B cell (primary cell): ENCODE measurements at regions not wholly inside any gene's neighbourhood (a gene's known extent, or its start where the extent isn't known, plus 50 kb on each side); places are given as distances from the start of the nearest gene placed in this dataset.

Source experiments
- ATAC-seq: fragments of 200-7000 bp; cut with Tn5 transposase; one replicate; pipeline ENCODE4 v1.10.0; 2021; ENCODE audit warnings: low read depth, mild to moderate bottlenecking, moderate number of reproducible peaks, moderate library complexity
- CTCF ChIA-PET: fragments of 350-600 bp; sonication (Branson Sonifier 250); formaldehyde crosslinking; loops from one replicate; lab custom pipeline; 2021; ENCODE audit warnings: antibody characterized with exemption, inconsistent platforms; lab: Charles Lee
- POLR2A ChIA-PET: fragments of 350-600 bp; sonication (Branson Sonifier 250); formaldehyde crosslinking; loops from one replicate; lab custom pipeline; 2021; ENCODE audit warnings: antibody characterized with exemption; lab: Charles Lee
- DNase-seq: peaks from one replicate; pipeline ENCODE4 v3.0.0; 2013
- H2AFZ ChIP-seq: 2 replicates; pipeline ENCODE4 v1.6.1; 2012; ENCODE audit warnings: mild to moderate bottlenecking, low read depth, low read length; ENCODE audit not compliant: insufficient read depth, poor library complexity, severe bottlenecking
- H3K27ac ChIP-seq, 2 donors: 1 replicate in 1 of 2; 2 replicates in 1 of 2; pipeline ENCODE4 v1.5.1; 2012 to 2013; ENCODE audit warnings: low read length in 2 of 2, mild to moderate bottlenecking in 2 of 2, moderate library complexity in 1 of 2
- H3K27me3 ChIP-seq, 4 experiments: fragments of 200-600 bp in 1 of 4; sonication (generic) in 1 of 4; replicated peaks in 1 of 4; 1 replicate in 2 of 4; 2 replicates in 2 of 4; pipeline versions ENCODE4 v1.6.1 to v1.7.0; 2013 to 2016; ENCODE audit warnings: low read length in 3 of 4, mild to moderate bottlenecking in 2 of 4, mixed read lengths in 1 of 4, moderate library complexity in 1 of 4; ENCODE audit not compliant: insufficient read depth in 4 of 4, control insufficient read depth in 3 of 4; ENCODE audit errors: control extremely low read depth in 1 of 4
- H3K36me3 ChIP-seq, 2 experiments: replicated peaks in 1 of 2; 1 replicate in 1 of 2; 2 replicates in 1 of 2; pipeline versions ENCODE4 v1.6.1 to v1.7.1; 2013; ENCODE audit warnings: low read length in 1 of 2; ENCODE audit not compliant: insufficient read depth in 2 of 2, control insufficient read depth in 1 of 2; ENCODE audit errors: control extremely low read depth in 1 of 2, extremely low read depth in 1 of 2
- H3K4me1 ChIP-seq, 2 donors: fragments of 200-600 bp in 1 of 2; sonication (generic) in 1 of 2; 1 replicate in 1 of 2; 2 replicates in 1 of 2; pipeline versions ENCODE4 v1.5.1 to v1.6.1; 2013 to 2017; ENCODE audit warnings: low read length in 2 of 2; ENCODE audit not compliant: control insufficient read depth in 2 of 2, insufficient read depth in 2 of 2
- H3K4me2 ChIP-seq: replicated peaks from 2 replicates; pipeline ENCODE3; 2012; ENCODE audit warnings: mild to moderate bottlenecking, low read depth, low read length; ENCODE audit not compliant: poor library complexity, severe bottlenecking
- H3K4me3 ChIP-seq, 5 experiments: fragments of 200-600 bp in 1 of 5; sonication (generic) in 1 of 5; 1 replicate in 3 of 5; 2 replicates in 2 of 5; pipeline versions ENCODE4 v1.5.1 to v1.7.0; 2011 to 2016; ENCODE audit warnings: low read length in 4 of 5, mild to moderate bottlenecking in 4 of 5, low read depth in 2 of 5, control low read depth in 1 of 5, moderate library complexity in 1 of 5; ENCODE audit not compliant: insufficient read depth in 1 of 5; ENCODE audit errors: control extremely low read depth in 1 of 5, extremely low read depth in 1 of 5
- H3K79me2 ChIP-seq: fragments of 200-600 bp; sonication (generic); one replicate; pipeline ENCODE4 v1.6.0; 2016; ENCODE audit warnings: low read length; ENCODE audit not compliant: control insufficient read depth, insufficient read depth
- H3K9ac ChIP-seq: fragments of 200-600 bp; sonication (generic); 2 replicates; pipeline ENCODE4 v1.6.1; 2017; ENCODE audit warnings: mild to moderate bottlenecking, low read length, moderate library complexity
- H3K9me3 ChIP-seq, 3 donors: one replicate each; pipeline versions ENCODE4 v1.6.1 to v1.7.1; 2013; ENCODE audit warnings: low read length in 2 of 3; ENCODE audit not compliant: control insufficient read depth in 2 of 3, insufficient read depth in 1 of 3; ENCODE audit errors: control extremely low read depth in 1 of 3
- H4K20me1 ChIP-seq: 2 replicates; pipeline ENCODE4 v1.6.0; 2012; ENCODE audit warnings: mild to moderate bottlenecking, low read length; ENCODE audit not compliant: insufficient read depth, control insufficient read depth, poor library complexity, severe bottlenecking
- H3K27ac Mint-ChIP-seq: one replicate; pipeline ENCODE4 v1.8.0; 2021; ENCODE audit warnings: mixed read lengths
- H3K27me3 Mint-ChIP-seq: one replicate; pipeline ENCODE4 v1.8.0; 2021; ENCODE audit warnings: mixed read lengths
- H3K4me1 Mint-ChIP-seq: one replicate; pipeline ENCODE4 v1.8.0; 2021; ENCODE audit warnings: mixed read lengths
- H3K4me3 Mint-ChIP-seq: one replicate; pipeline ENCODE4 v1.8.0; 2021; ENCODE audit warnings: mixed read lengths
- H3K9me3 Mint-ChIP-seq: one replicate; pipeline ENCODE4 v1.8.0; 2022; ENCODE audit warnings: mixed read lengths; ENCODE audit not compliant: insufficient read depth
- EZH2 ChIP-seq: IDR thresholded peaks from 2 replicates; pipeline ENCODE4 v1.6.1; 2012; ENCODE audit warnings: borderline replicate concordance, low read depth, mild to moderate bottlenecking, moderate library complexity, low read length; ENCODE audit not compliant: insufficient read depth, poor library complexity, severe bottlenecking
- WGBS: methylation state at CpG from one replicate; pipeline ENCODE4 v1.1.5; 2013; ENCODE audit warnings: missing lambda C conversion rate; ENCODE audit not compliant: insufficient coverage; 5-methylcytosine and 5-hydroxymethylcytosine counted together
- intact Hi-C: fragments of 100-400 bp; cut with micrococcal nuclease; formaldehyde crosslinking; loops from one replicate; pipeline ENCODE4 v1.10.0; 2022
- TF ChIP-seq, protein P1 (sequence below): fragments of 200-600 bp; IDR thresholded peaks from one replicate; pipeline ENCODE4 v1.8.0; 2022; ENCODE audit warnings: antibody characterized with exemption, mild to moderate bottlenecking

DNA sequence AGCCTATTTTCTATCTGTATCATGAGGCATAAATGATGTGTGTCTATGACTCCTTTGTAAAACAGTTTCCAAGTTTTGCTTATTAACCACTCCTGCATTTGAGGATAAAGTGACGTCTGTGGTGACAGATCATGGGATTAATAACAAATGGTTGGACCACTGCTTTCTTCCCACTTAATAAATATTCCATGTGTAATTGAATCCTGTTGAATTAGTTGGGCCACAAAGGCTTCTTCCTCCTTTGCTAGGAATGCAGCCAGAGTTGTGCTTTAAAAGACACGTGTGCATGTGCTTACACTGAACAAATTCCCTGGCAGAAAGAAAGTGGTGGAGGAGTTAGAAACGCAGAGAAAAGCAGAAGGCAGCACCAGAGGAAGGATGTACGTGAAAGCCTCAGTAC lies 150.2 kb downstream of the ACTBL2 start:
- no peak for DNase-seq
- intact Hi-C loops, result no loop called here
- CTCF ChIA-PET, result no interaction called here

DNA sequence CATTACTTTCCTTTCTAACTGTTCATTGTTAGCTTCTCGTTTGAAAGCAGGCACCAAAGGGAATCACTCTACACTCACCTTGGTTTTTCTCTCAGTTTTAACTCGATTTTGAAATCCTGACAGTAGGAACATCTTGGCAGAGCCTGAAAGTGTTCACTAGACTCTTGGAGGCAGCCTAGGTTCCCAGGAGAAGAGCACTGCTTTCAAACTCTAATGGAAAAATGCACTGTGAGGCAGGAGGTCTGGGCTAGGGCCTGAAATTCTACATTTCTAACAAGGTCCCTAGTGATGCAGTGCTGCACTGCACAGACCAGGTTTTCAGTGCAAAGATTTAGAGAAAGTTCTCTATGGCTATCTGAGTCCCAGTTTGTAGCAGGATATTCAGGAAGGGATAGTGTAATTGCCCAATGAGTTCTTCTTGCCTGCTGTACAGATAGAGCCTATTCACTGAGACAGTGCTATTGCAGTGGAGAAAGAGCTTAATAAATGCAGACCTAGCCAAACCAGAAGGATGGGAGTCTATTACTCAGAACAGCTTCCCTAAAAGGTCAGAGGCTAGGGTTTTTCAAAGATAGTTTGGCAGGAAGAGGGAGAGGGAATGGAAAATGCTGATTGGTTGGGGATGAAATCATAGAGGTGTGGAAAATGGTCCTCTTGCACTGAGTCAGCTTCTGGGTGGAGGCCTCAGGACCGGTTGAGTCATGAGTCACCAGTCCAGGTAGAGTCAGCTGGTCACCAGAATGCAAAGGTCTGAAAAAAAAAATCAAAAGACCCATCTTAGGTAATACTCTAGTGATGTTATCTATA lies 153.9 kb downstream of the GPBP1 start:
- 78% methylated on average over 3 of the region's 3 CpGs for WGBS
- Histone ChIP-seq H3K79me2 (no peaks in the 10 kb centered on the region), H3K27ac (no peak overlapping the region), H3K36me3 (no peaks in the 10 kb centered on the region), H3K27me3 (no peaks in the 10 kb centered on the region), H3K4me3 (no peak overlapping the region), H2AFZ (no peak overlapping the region), H3K4me2 (no peak overlapping the region), H3K9me3 (peaks cover 0 to 3% (median 0%) of the 10 kb centered on the region in 3 donors), H4K20me1 (no peaks in the 10 kb centered on the region), H3K4me1 (no peaks in the 10 kb centered on the region), H3K9ac (no peak overlapping the region)
- H3K9me3 Mint-ChIP-seq, result peaks cover 4% of the 10 kb centered on the region
- intact Hi-C loops, result no loop called here
- ATAC-seq, result no peak
- ChIA-PET POLR2A (no interaction called here), CTCF (no interaction called here)
- H3K27ac Mint-ChIP-seq, result no peak overlapping the region
- H3K27me3 Mint-ChIP-seq, result peaks cover 7% of the 10 kb centered on the region
- no peak for TF ChIP-seq EZH2
- TF ChIP-seq, protein P1, sequence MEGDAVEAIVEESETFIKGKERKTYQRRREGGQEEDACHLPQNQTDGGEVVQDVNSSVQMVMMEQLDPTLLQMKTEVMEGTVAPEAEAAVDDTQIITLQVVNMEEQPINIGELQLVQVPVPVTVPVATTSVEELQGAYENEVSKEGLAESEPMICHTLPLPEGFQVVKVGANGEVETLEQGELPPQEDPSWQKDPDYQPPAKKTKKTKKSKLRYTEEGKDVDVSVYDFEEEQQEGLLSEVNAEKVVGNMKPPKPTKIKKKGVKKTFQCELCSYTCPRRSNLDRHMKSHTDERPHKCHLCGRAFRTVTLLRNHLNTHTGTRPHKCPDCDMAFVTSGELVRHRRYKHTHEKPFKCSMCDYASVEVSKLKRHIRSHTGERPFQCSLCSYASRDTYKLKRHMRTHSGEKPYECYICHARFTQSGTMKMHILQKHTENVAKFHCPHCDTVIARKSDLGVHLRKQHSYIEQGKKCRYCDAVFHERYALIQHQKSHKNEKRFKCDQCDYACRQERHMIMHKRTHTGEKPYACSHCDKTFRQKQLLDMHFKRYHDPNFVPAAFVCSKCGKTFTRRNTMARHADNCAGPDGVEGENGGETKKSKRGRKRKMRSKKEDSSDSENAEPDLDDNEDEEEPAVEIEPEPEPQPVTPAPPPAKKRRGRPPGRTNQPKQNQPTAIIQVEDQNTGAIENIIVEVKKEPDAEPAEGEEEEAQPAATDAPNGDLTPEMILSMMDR, result no peak
- H3K4me3 Mint-ChIP-seq, result no peak overlapping the region
- no peak for DNase-seq
- no peaks in the 10 kb centered on the region for H3K4me1 Mint-ChIP-seq

More for the DNA sequence above, 150.2 kb downstream of the ACTBL2 start:
- H3K9me3 ChIP-seq, result peaks cover 0 to 3% (median 0%) of the 10 kb centered on the region in 3 donors
- Mint-ChIP-seq H3K4me1 (no peaks in the 10 kb centered on the region), H3K27ac (no peak overlapping the region), H3K9me3 (peaks cover 2% of the 10 kb centered on the region), H3K4me3 (no peak overlapping the region), H3K27me3 (peaks cover 7% of the 10 kb centered on the region)
- no peak overlapping the region for H3K9ac ChIP-seq
- no peak overlapping the region for H3K27ac ChIP-seq
- no peak for ATAC-seq
- H3K79me2 ChIP-seq, result no peaks in the 10 kb centered on the region
- no peaks in the 10 kb centered on the region for H4K20me1 ChIP-seq
- H3K36me3 ChIP-seq, result no peaks in the 10 kb centered on the region
- no peak overlapping the region for H3K4me3 ChIP-seq
- no peaks in the 10 kb centered on the region for H3K27me3 ChIP-seq
- no peak for TF ChIP-seq EZH2
- TF ChIP-seq, protein P1, result no peak
- H2AFZ ChIP-seq, result no peak overlapping the region
- no peaks in the 10 kb centered on the region for H3K4me1 ChIP-seq
- H3K4me2 ChIP-seq, result no peak overlapping the region
- POLR2A ChIA-PET, result no interaction called here
- no CpG with 5 or more reads among the region's 4 CpGs for WGBS
